ENCODE measurements at regions not wholly inside any gene's neighbourhood (a gene's known extent, or its start where the extent isn't known, plus 50 kb on each side); places are given as distances from the start of the nearest gene placed in this dataset.

DNA sequence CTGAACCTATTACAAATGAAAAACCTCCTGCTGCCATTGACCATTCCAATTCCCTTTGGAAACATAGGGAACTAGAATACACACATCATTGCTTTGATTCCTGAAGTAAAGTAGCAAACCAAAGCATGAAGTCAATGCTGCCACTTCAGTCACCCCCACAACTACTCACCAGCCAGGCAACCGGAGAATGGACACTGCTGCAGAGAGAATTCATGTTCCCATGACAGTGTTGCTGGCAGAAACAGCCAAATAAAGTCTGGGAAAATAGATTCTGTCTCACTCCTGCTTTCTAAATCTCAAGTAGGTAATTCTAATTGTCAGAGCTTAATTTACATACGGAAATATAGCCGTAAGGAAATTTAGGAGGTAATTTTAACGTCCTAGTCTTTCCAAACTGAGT is 162.9 kb upstream of the PLPPR1 start:
- Histone ChIP-seq H3K79me2 (ENCODE audit: control insufficient read depth, insufficient read depth, low read length) (no peaks in the 10 kb centered on the region), H4K20me1 (ENCODE audit: control insufficient read depth, insufficient read depth) (no peaks in the 10 kb centered on the region), H3K27me3 (replicated peaks in 1 of 2; ENCODE audit: control insufficient read depth in 2 of 2, insufficient read depth in 2 of 2, low read length in 1 of 2) (no peaks in the 10 kb centered on the region), H3K4me3 (no peak overlapping the region), H3K27ac (ENCODE audit: control insufficient read depth, insufficient read depth) (no peak overlapping the region), H2AFZ (ENCODE audit: control insufficient read depth, low read depth, low read length) (no peak overlapping the region), H3K9ac (ENCODE audit: control insufficient read depth, insufficient read depth, low read length) (no peak overlapping the region), H3K36me3 (ENCODE audit: control insufficient read depth in 2 of 2, insufficient read depth in 2 of 2, low read length in 1 of 2) (no peaks in the 10 kb centered on the region), H3K9me3 (replicated peaks; ENCODE audit: control insufficient read depth, insufficient read depth, low read length) (no peaks in the 10 kb centered on the region), H3K4me2 (ENCODE audit: control insufficient read depth, insufficient read depth) (no peak overlapping the region), H3K4me1 (ENCODE audit: control insufficient read depth, insufficient read depth, low read length) (no peaks in the 10 kb centered on the region)
- DNase-seq (ENCODE audit: low read depth, low spot score) (no peak), ATAC-seq (no peak), FAIRE-seq (no peak)
- ChIA-PET CTCF (no interaction called here), RAD21 (ENCODE audit: unreplicated experiment) (no interaction called here), POLR2A (no interaction called here), SMC1A (ENCODE audit: uncharacterized antibody, unreplicated experiment) (no interaction called here)
- no TSS peak for BruUV-seq (replicated peaks)
- TF ChIP-seq BCL11A (IDR thresholded peaks at IDR 0.05; ENCODE audit: low read depth, low read length) (no peak), TAF1 (IDR thresholded peaks at IDR 0.05; ENCODE audit: borderline replicate concordance, low read depth, low read length) (no peak), CREB1 (IDR thresholded peaks at IDR 0.05; ENCODE audit: low read depth) (no peak), POLR2A (IDR thresholded peaks at IDR 0.05; ENCODE audit: low read depth, low read length) (no peak), POU2F2 (IDR thresholded peaks at IDR 0.05; ENCODE audit: borderline replicate concordance, low read depth, low read length) (no peak), SMARCA5 (IDR thresholded peaks at IDR 0.05) (no peak), FOS (IDR thresholded peaks at IDR 0.05; ENCODE audit: borderline replicate concordance, extremely low read depth, insufficient read length) (no peak), RAD21 (IDR thresholded peaks at IDR 0.05; ENCODE audit: insufficient read depth, low read depth, low read length) (no peak), ESRRA (IDR thresholded peaks at IDR 0.05; ENCODE audit: low read length) (no peak), FOXM1 (IDR thresholded peaks at IDR 0.05; ENCODE audit: low read depth, low read length) (no peak), CREM (IDR thresholded peaks at IDR 0.05; ENCODE audit: low read depth) (no peak), TCF3 (IDR thresholded peaks at IDR 0.05; ENCODE audit: borderline replicate concordance, insufficient read depth, low read depth, low read length) (no peak), BMI1 (IDR thresholded peaks at IDR 0.05; ENCODE audit: borderline replicate concordance) (no peak), MYB (IDR thresholded peaks at IDR 0.05; ENCODE audit: borderline replicate concordance, low read depth, low read length) (no peak), SP1 (IDR thresholded peaks at IDR 0.05; ENCODE audit: low read depth, low read length) (no peak), RCOR1 (conservative IDR thresholded peaks at IDR 0.05; ENCODE audit: low read depth, low read length) (no peak)
- TF ChIP-seq, protein P1, sequence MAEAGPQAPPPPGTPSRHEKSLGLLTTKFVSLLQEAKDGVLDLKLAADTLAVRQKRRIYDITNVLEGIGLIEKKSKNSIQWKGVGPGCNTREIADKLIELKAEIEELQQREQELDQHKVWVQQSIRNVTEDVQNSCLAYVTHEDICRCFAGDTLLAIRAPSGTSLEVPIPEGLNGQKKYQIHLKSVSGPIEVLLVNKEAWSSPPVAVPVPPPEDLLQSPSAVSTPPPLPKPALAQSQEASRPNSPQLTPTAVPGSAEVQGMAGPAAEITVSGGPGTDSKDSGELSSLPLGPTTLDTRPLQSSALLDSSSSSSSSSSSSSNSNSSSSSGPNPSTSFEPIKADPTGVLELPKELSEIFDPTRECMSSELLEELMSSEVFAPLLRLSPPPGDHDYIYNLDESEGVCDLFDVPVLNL (IDR thresholded peaks at IDR 0.05; ENCODE audit: low read depth, low read length) = no peak
- TF ChIP-seq, protein P2, sequence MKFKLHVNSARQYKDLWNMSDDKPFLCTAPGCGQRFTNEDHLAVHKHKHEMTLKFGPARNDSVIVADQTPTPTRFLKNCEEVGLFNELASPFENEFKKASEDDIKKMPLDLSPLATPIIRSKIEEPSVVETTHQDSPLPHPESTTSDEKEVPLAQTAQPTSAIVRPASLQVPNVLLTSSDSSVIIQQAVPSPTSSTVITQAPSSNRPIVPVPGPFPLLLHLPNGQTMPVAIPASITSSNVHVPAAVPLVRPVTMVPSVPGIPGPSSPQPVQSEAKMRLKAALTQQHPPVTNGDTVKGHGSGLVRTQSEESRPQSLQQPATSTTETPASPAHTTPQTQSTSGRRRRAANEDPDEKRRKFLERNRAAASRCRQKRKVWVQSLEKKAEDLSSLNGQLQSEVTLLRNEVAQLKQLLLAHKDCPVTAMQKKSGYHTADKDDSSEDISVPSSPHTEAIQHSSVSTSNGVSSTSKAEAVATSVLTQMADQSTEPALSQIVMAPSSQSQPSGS (IDR thresholded peaks at IDR 0.05; ENCODE audit: low read length) = no peak
- TF ChIP-seq, protein P3, sequence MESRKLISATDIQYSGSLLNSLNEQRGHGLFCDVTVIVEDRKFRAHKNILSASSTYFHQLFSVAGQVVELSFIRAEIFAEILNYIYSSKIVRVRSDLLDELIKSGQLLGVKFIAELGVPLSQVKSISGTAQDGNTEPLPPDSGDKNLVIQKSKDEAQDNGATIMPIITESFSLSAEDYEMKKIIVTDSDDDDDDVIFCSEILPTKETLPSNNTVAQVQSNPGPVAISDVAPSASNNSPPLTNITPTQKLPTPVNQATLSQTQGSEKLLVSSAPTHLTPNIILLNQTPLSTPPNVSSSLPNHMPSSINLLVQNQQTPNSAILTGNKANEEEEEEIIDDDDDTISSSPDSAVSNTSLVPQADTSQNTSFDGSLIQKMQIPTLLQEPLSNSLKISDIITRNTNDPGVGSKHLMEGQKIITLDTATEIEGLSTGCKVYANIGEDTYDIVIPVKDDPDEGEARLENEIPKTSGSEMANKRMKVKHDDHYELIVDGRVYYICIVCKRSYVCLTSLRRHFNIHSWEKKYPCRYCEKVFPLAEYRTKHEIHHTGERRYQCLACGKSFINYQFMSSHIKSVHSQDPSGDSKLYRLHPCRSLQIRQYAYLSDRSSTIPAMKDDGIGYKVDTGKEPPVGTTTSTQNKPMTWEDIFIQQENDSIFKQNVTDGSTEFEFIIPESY (IDR thresholded peaks at IDR 0.05) = no peak
- TF ChIP-seq, protein P4, sequence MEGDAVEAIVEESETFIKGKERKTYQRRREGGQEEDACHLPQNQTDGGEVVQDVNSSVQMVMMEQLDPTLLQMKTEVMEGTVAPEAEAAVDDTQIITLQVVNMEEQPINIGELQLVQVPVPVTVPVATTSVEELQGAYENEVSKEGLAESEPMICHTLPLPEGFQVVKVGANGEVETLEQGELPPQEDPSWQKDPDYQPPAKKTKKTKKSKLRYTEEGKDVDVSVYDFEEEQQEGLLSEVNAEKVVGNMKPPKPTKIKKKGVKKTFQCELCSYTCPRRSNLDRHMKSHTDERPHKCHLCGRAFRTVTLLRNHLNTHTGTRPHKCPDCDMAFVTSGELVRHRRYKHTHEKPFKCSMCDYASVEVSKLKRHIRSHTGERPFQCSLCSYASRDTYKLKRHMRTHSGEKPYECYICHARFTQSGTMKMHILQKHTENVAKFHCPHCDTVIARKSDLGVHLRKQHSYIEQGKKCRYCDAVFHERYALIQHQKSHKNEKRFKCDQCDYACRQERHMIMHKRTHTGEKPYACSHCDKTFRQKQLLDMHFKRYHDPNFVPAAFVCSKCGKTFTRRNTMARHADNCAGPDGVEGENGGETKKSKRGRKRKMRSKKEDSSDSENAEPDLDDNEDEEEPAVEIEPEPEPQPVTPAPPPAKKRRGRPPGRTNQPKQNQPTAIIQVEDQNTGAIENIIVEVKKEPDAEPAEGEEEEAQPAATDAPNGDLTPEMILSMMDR (IDR thresholded peaks at IDR 0.05 in 2 of 3, conservative IDR thresholded peaks at IDR 0.05 in 1 of 3; ENCODE audit: control insufficient read depth in 2 of 3, extremely low read depth in 1 of 3, insufficient read depth in 1 of 3, low read depth in 3 of 3, low read length in 3 of 3) = no peak
- in situ Hi-C loops (cut with MboI) = no loop called here
- WGBS (ENCODE audit: insufficient coverage, insufficient replicate concordance, low lambda C conversion rate, missing lambda C conversion rate) = 41% methylated on average over 4 of the region's 4 CpGs
- intact Hi-C loops (cut with micrococcal nuclease; ENCODE audit: unreplicated experiment) = no loop called here
